HL-60 (cell line): ENCODE measurements at regions not wholly inside any gene's neighbourhood (a gene's known extent, or its start where the extent isn't known, plus 50 kb on each side); places are given as distances from the start of the nearest gene placed in this dataset.

ENCODE experiments used
- POLR2AphosphoS5 ChIP-seq: IDR thresholded peaks from 2 replicates; pipeline ENCODE4 v1.6.1; 2012; ENCODE audit warnings: low read depth
- TF ChIP-seq, protein P1 (sequence below): IDR thresholded peaks from 2 replicates; pipeline ENCODE4 v1.6.1; 2012; ENCODE audit warnings: low read depth; ENCODE audit not compliant: insufficient replicate concordance

DNA sequence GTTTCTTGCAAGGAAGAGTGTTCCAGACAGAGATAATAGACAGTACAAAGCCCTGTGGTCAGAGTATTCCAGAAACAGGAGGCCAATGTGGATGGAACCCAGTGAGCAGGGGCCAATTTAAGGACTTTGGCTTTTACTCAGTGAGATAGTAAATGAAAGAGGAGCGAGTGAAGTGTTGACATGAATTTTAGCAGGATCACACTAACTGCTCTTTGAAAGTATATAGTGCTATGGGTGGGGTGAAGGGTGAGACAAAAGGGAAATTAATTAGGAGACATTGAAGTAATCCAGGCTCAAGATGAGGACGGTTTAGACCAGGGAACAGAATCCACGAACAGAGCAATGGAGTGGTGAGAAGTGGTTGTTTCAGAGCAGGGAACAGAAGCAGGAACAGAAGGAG is 62.2 kb upstream of the TES start:
- TF ChIP-seq, protein P1, sequence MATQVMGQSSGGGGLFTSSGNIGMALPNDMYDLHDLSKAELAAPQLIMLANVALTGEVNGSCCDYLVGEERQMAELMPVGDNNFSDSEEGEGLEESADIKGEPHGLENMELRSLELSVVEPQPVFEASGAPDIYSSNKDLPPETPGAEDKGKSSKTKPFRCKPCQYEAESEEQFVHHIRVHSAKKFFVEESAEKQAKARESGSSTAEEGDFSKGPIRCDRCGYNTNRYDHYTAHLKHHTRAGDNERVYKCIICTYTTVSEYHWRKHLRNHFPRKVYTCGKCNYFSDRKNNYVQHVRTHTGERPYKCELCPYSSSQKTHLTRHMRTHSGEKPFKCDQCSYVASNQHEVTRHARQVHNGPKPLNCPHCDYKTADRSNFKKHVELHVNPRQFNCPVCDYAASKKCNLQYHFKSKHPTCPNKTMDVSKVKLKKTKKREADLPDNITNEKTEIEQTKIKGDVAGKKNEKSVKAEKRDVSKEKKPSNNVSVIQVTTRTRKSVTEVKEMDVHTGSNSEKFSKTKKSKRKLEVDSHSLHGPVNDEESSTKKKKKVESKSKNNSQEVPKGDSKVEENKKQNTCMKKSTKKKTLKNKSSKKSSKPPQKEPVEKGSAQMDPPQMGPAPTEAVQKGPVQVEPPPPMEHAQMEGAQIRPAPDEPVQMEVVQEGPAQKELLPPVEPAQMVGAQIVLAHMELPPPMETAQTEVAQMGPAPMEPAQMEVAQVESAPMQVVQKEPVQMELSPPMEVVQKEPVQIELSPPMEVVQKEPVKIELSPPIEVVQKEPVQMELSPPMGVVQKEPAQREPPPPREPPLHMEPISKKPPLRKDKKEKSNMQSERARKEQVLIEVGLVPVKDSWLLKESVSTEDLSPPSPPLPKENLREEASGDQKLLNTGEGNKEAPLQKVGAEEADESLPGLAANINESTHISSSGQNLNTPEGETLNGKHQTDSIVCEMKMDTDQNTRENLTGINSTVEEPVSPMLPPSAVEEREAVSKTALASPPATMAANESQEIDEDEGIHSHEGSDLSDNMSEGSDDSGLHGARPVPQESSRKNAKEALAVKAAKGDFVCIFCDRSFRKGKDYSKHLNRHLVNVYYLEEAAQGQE = no peak
- no peak for TF ChIP-seq POLR2AphosphoS5
